Peyer's patch (tissue), 4 donors: ENCODE measurements at regions not wholly inside any gene's neighbourhood (a gene's known extent, or its start where the extent isn't known, plus 50 kb on each side); places are given as distances from the start of the nearest gene placed in this dataset.

Source experiments
- DNase-seq, 3 donors: peaks; one replicate each; pipeline ENCODE4 v3.0.0-alpha.2; 2017 to 2019
- H3K27ac ChIP-seq, 4 donors: fragments of 200-600 bp; sonication (generic); one replicate each; pipeline ENCODE4 v1.5.1; 2016 to 2019
- H3K27me3 ChIP-seq, 2 donors: fragments of 200-600 bp; sonication (generic); one replicate each; pipeline ENCODE4 v1.5.1; 2019
- H3K36me3 ChIP-seq, 3 donors: fragments of 200-600 bp; sonication (generic); one replicate each; pipeline ENCODE4 v1.5.1; 2016 to 2019
- H3K4me1 ChIP-seq, 4 donors: fragments of 200-600 bp; sonication (generic); one replicate each; pipeline ENCODE4 v1.5.1; 2016 to 2019
- H3K4me3 ChIP-seq, 4 donors: fragments of 200-600 bp; sonication (generic); 1 replicate in 3 of 4; 2 replicates in 1 of 4; pipeline ENCODE4 v1.5.1; 2016 to 2019; ENCODE audit warnings: mild to moderate bottlenecking in 1 of 4
- H3K9me3 ChIP-seq, 4 donors: fragments of 200-600 bp; sonication (generic); one replicate each; pipeline ENCODE4 v1.5.1; 2016 to 2019; ENCODE audit warnings: mild to moderate bottlenecking in 1 of 4
- CTCF ChIP-seq, 6 experiments: fragments of 450-650 bp in 4 of 6; fragments of 200-600 bp in 2 of 6; sonication (generic) in 1 of 6; IDR thresholded peaks; one replicate each; pipeline ENCODE4 v1.5.1; 2017 to 2019; ENCODE audit warnings: antibody characterized with exemption in 6 of 6, mild to moderate bottlenecking in 3 of 6, moderate library complexity in 1 of 6
- POLR2A ChIP-seq, 2 donors: fragments of 450-650 bp; IDR thresholded peaks; one replicate each; pipeline ENCODE4 v1.5.1; 2017; ENCODE audit warnings: antibody characterized with exemption in 2 of 2, mild to moderate bottlenecking in 2 of 2, moderate library complexity in 2 of 2

GRCh38 chr4:183806341-183806740 lies 98.8 kb upstream of the STOX2 start:
- no peak overlapping the region for H3K4me3 ChIP-seq
- no peak overlapping the region for H3K27ac ChIP-seq
- H3K4me1 ChIP-seq: no peaks in the 10 kb centered on the region
- TF ChIP-seq CTCF (IDR thresholded peaks at IDR 0.05): no peak
- TF ChIP-seq POLR2A (IDR thresholded peaks at IDR 0.05): no peak
- H3K9me3 ChIP-seq: no peaks in the 10 kb centered on the region
- H3K27me3 ChIP-seq: no peaks in the 10 kb centered on the region
- no peaks in the 10 kb centered on the region for H3K36me3 ChIP-seq
- no peak for DNase-seq

GRCh38 chr4:183807420-183808096 lies 97.5 kb upstream of the STOX2 start:
- DNase-seq: no peak
- Histone ChIP-seq H3K4me3 (no peak overlapping the region), H3K27me3 (no peaks in the 10 kb centered on the region), H3K4me1 (no peaks in the 10 kb centered on the region), H3K36me3 (no peaks in the 10 kb centered on the region), H3K27ac (peak overlapping the region in 2 of 4 donors; percentile 12 to 15), H3K9me3 (no peaks in the 10 kb centered on the region)
- TF ChIP-seq POLR2A (IDR thresholded peaks at IDR 0.05): no peak
- TF ChIP-seq CTCF (IDR thresholded peaks at IDR 0.05): no peak

DNA sequence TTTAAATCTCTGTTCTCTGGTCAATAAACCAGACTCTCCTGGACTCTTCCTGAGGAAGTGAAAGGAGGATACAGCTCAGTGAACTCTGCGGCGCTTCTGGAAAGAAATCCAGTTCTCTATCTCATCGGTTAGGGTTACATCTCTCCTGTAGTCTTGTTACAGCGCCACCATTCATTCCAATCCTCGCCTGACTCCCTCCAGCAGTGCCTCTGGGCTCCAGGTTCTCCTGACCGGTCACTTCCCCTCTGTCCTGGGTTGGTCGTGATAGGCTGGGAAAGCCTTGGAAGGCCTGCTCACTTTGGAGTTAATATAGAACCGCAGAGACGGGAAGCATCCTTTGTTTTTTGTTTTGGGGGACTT lies 97.0 kb upstream of the STOX2 start:
- no peaks in the 10 kb centered on the region for H3K36me3 ChIP-seq
- DNase-seq: no peak
- no peaks in the 10 kb centered on the region for H3K27me3 ChIP-seq
- no peaks in the 10 kb centered on the region for H3K4me1 ChIP-seq
- no peak overlapping the region for H3K4me3 ChIP-seq
- peak overlapping the region in 2 of 4 donors; percentile 12 to 15 for H3K27ac ChIP-seq
- no peaks in the 10 kb centered on the region for H3K9me3 ChIP-seq
- TF ChIP-seq CTCF (IDR thresholded peaks at IDR 0.05) (no peak), POLR2A (IDR thresholded peaks at IDR 0.05) (no peak)

GRCh38 chr4:183812567-183812966 lies 92.5 kb upstream of the STOX2 start:
- no peak overlapping the region for H3K4me3 ChIP-seq
- no peak for TF ChIP-seq CTCF (IDR thresholded peaks at IDR 0.05)
- H3K9me3 ChIP-seq: no peaks in the 10 kb centered on the region
- H3K36me3 ChIP-seq: no peaks in the 10 kb centered on the region
- DNase-seq: no peak
- H3K27ac ChIP-seq: no peak overlapping the region
- H3K27me3 ChIP-seq: no peaks in the 10 kb centered on the region
- H3K4me1 ChIP-seq: no peaks in the 10 kb centered on the region

DNA sequence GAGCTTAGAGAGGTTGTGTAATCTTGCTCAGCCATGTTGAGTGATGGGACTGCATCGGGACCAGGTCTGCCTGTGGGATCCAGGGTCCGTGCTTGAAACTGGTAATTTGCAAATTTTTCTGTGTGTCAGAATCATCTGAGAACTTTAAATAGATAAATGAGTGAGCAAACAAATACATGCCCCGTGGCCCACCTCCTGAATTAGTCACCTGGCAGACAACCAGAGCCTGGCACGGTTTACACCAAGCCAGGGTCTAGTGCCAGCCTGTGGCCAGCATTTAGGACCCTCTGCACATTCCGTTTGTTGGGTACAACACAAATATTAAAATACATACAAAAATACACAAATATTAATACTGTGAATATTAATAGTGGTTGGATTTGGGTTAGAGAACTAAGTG lies 90.6 kb upstream of the STOX2 start:
- Histone ChIP-seq H3K27ac (no peak overlapping the region), H3K9me3 (no peaks in the 10 kb centered on the region), H3K4me1 (no peaks in the 10 kb centered on the region), H3K27me3 (no peaks in the 10 kb centered on the region), H3K36me3 (no peaks in the 10 kb centered on the region), H3K4me3 (no peak overlapping the region)
- no peak for DNase-seq
- no peak for TF ChIP-seq CTCF (IDR thresholded peaks at IDR 0.05)
- TF ChIP-seq POLR2A (IDR thresholded peaks at IDR 0.05): no peak

DNA sequence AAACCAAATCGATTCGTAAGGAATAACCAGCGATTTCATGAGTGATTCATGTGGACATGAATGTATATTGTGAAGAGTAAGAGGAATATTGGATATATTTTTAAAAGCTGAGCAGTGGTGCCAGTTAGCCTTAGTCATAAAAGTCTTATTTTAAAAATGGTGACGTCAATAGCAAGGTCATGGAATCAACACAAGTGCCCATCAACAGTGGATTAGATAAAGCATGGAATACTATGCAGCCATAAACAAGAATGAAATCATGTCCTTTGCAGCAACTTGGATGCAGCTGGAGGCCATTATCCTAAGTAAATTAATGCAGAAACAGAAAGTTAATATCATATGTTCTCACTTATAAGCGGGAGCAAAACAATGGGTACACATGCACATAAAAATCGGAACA lies 89.0 kb upstream of the STOX2 start:
- Histone ChIP-seq H3K27ac (no peak overlapping the region), H3K4me1 (no peaks in the 10 kb centered on the region), H3K27me3 (no peaks in the 10 kb centered on the region), H3K4me3 (no peak overlapping the region), H3K36me3 (no peaks in the 10 kb centered on the region), H3K9me3 (no peaks in the 10 kb centered on the region)
- no peak for DNase-seq
- TF ChIP-seq CTCF (IDR thresholded peaks at IDR 0.05) (no peak), POLR2A (IDR thresholded peaks at IDR 0.05) (no peak)
